COLO668 (cell line): ENCODE measurements at regions not wholly inside any gene's neighbourhood (a gene's known extent, or its start where the extent isn't known, plus 50 kb on each side); places are given as distances from the start of the nearest gene placed in this dataset.
"Not testable (repeated sequence)": the region's sequence is repeated elsewhere in the genome, so short reads cannot be mapped to it uniquely, and the experiment has no call there.

Experiments
- DNase-seq: peaks from one replicate; lab custom pipeline; 2025; ENCODE audit not compliant: unreplicated experiment; lab: John Stamatoyannopoulos, UW

- not testable (repeated sequence) for DNase-seq
Measured at GRCh38 chr3:14272959-14273560, 94.4 kb downstream of the LSM3 start.

GRCh38 chr3:14273901-14274611 lies 95.4 kb downstream of the LSM3 start:
- DNase-seq: peak; percentile 34

- no peak for DNase-seq
Measured at GRCh38 chr3:14274612-14274936, 96.0 kb downstream of the LSM3 start.

- no peak for DNase-seq
Measured at GRCh38 chr3:14274999-14275961, 96.7 kb downstream of the LSM3 start.

GRCh38 chr3:14275962-14276909 lies 97.6 kb downstream of the LSM3 start:
- DNase-seq: no peak

GRCh38 chr3:14277557-14277956 lies 98.9 kb downstream of the LSM3 start:
- DNase-seq: no peak

GRCh38 chr3:14278265-14278798 lies 99.7 kb downstream of the LSM3 start:
- no peak for DNase-seq

GRCh38 chr3:14278799-14279625 lies 100.4 kb downstream of the LSM3 start:
- no peak for DNase-seq

- DNase-seq: no peak
Measured at GRCh38 chr3:14279626-14280061, 101.0 kb downstream of the LSM3 start.

GRCh38 chr3:14280326-14280725 lies 101.7 kb downstream of the LSM3 start:
- DNase-seq: no peak

GRCh38 chr3:14281053-14281452 lies 102.4 kb downstream of the LSM3 start:
- no peak for DNase-seq

- DNase-seq: no peak
Measured at GRCh38 chr3:14282001-14282705, 103.5 kb downstream of the LSM3 start.

GRCh38 chr3:14282706-14283075 lies 104.1 kb downstream of the LSM3 start:
- no peak for DNase-seq

GRCh38 chr3:14283092-14283812 lies 104.6 kb downstream of the LSM3 start:
- no peak for DNase-seq

GRCh38 chr3:14283813-14284438 lies 105.3 kb downstream of the LSM3 start:
- DNase-seq: no peak

- no peak for DNase-seq
Measured at GRCh38 chr3:14284694-14285547, 106.3 kb downstream of the LSM3 start.

GRCh38 chr3:14285548-14285925 lies 106.9 kb downstream of the LSM3 start:
- DNase-seq: peak; percentile 29
